ENCODE measurements at regions not wholly inside any gene's neighbourhood (a gene's known extent, or its start where the extent isn't known, plus 50 kb on each side); places are given as distances from the start of the nearest gene placed in this dataset.
A peak's percentile ranks its signal among the peaks of the same experiment; 100 is the strongest.

- TF ChIP-seq CTCF (conservative IDR thresholded peaks at IDR 0.05; ENCODE audit: low read depth, low read length) = no peak
- H3K4me3 ChIP-seq (ENCODE audit: low read length) = peak overlapping the region; percentile 23
- no peak for DNase-seq (ENCODE audit: low read depth)
Measured at GRCh38 chr2:120587279-120587996, 148.2 kb upstream of the GLI2 start.

- no peak for DNase-seq (ENCODE audit: low read depth)
- H3K4me3 ChIP-seq (ENCODE audit: low read length) = no peak overlapping the region
- no peak for TF ChIP-seq CTCF (conservative IDR thresholded peaks at IDR 0.05; ENCODE audit: low read depth, low read length)
Measured at GRCh38 chr2:120587997-120588336, 147.7 kb upstream of the GLI2 start.

- DNase-seq (ENCODE audit: low read depth) = peak; percentile 93
Measured at GRCh38 chr2:120589771-120590608, 145.7 kb upstream of the GLI2 start.

GRCh38 chr2:120590841-120591240 lies 144.8 kb upstream of the GLI2 start:
- DNase-seq (ENCODE audit: low read depth) = no peak
- no peak overlapping the region for H3K4me3 ChIP-seq (ENCODE audit: low read length)
- TF ChIP-seq CTCF (conservative IDR thresholded peaks at IDR 0.05; ENCODE audit: low read depth, low read length) = no peak

More at GRCh38 chr2:120589771-120590608, 145.7 kb upstream of the GLI2 start:
- TF ChIP-seq CTCF (conservative IDR thresholded peaks at IDR 0.05; ENCODE audit: low read depth, low read length) = no peak
- no peak overlapping the region for H3K4me3 ChIP-seq (ENCODE audit: low read length)

GRCh38 chr2:120591572-120591971 lies 144.1 kb upstream of the GLI2 start:
- TF ChIP-seq CTCF (conservative IDR thresholded peaks at IDR 0.05; ENCODE audit: low read depth, low read length) = no peak
- no peak overlapping the region for H3K4me3 ChIP-seq (ENCODE audit: low read length)

GRCh38 chr2:120592084-120592483 lies 143.6 kb upstream of the GLI2 start:
- no peak overlapping the region for H3K4me3 ChIP-seq (ENCODE audit: low read length)
- no peak for DNase-seq (ENCODE audit: low read depth)
- TF ChIP-seq CTCF (conservative IDR thresholded peaks at IDR 0.05; ENCODE audit: low read depth, low read length) = no peak

More at GRCh38 chr2:120591572-120591971, 144.1 kb upstream of the GLI2 start:
- no peak for DNase-seq (ENCODE audit: low read depth)
